ENCODE measurements at regions not wholly inside any gene's neighbourhood (a gene's known extent, or its start where the extent isn't known, plus 50 kb on each side); places are given as distances from the start of the nearest gene placed in this dataset.

- no peak for TF ChIP-seq CTCF (conservative IDR thresholded peaks at IDR 0.05; ENCODE audit: control insufficient read depth, insufficient read depth, low read depth, low read length)
- no peak for DNase-seq (ENCODE audit: low read depth)
- H3K4me3 ChIP-seq (ENCODE audit: control insufficient read depth, low read depth, low read length): no peak overlapping the region
Measured at GRCh38 chr1:18009478-18009961, 98.1 kb upstream of the IGSF21 start.

GRCh38 chr1:18010408-18010807 lies 97.2 kb upstream of the IGSF21 start:
- TF ChIP-seq CTCF (conservative IDR thresholded peaks at IDR 0.05; ENCODE audit: control insufficient read depth, insufficient read depth, low read depth, low read length): no peak
- DNase-seq (ENCODE audit: low read depth): no peak
- H3K4me3 ChIP-seq (ENCODE audit: control insufficient read depth, low read depth, low read length): no peak overlapping the region

- H3K4me3 ChIP-seq (ENCODE audit: control insufficient read depth, low read depth, low read length): no peak overlapping the region
- TF ChIP-seq CTCF (conservative IDR thresholded peaks at IDR 0.05; ENCODE audit: control insufficient read depth, insufficient read depth, low read depth, low read length): no peak
- DNase-seq (ENCODE audit: low read depth): no peak
Measured at GRCh38 chr1:18010945-18011344, 96.7 kb upstream of the IGSF21 start.

GRCh38 chr1:18011703-18012102 lies 95.9 kb upstream of the IGSF21 start:
- no peak overlapping the region for H3K4me3 ChIP-seq (ENCODE audit: control insufficient read depth, low read depth, low read length)
- DNase-seq (ENCODE audit: low read depth): no peak
- no peak for TF ChIP-seq CTCF (conservative IDR thresholded peaks at IDR 0.05; ENCODE audit: control insufficient read depth, insufficient read depth, low read depth, low read length)

GRCh38 chr1:18012686-18013085 lies 94.9 kb upstream of the IGSF21 start:
- no peak for TF ChIP-seq CTCF (conservative IDR thresholded peaks at IDR 0.05; ENCODE audit: control insufficient read depth, insufficient read depth, low read depth, low read length)
- no peak overlapping the region for H3K4me3 ChIP-seq (ENCODE audit: control insufficient read depth, low read depth, low read length)
- DNase-seq (ENCODE audit: low read depth): no peak

GRCh38 chr1:18013216-18013615 lies 94.4 kb upstream of the IGSF21 start:
- TF ChIP-seq CTCF (conservative IDR thresholded peaks at IDR 0.05; ENCODE audit: control insufficient read depth, insufficient read depth, low read depth, low read length): no peak

GRCh38 chr1:18015719-18016118 lies 91.9 kb upstream of the IGSF21 start:
- no peak overlapping the region for H3K4me3 ChIP-seq (ENCODE audit: control insufficient read depth, low read depth, low read length)
- no peak for TF ChIP-seq CTCF (conservative IDR thresholded peaks at IDR 0.05; ENCODE audit: control insufficient read depth, insufficient read depth, low read depth, low read length)
- DNase-seq (ENCODE audit: low read depth): no peak

More at GRCh38 chr1:18013216-18013615, 94.4 kb upstream of the IGSF21 start:
- no peak overlapping the region for H3K4me3 ChIP-seq (ENCODE audit: control insufficient read depth, low read depth, low read length)
- DNase-seq (ENCODE audit: low read depth): no peak

All from fibroblast of mammary gland (primary cell).